CD14-positive monocyte (primary cell): ENCODE measurements at regions not wholly inside any gene's neighbourhood (a gene's known extent, or its start where the extent isn't known, plus 50 kb on each side); places are given as distances from the start of the nearest gene placed in this dataset.

ENCODE experiments used
- DNase-seq, 3 donors: peaks; one replicate each; pipeline ENCODE4 v3.0.0-alpha.2; 2011 to 2022
- H2AFZ ChIP-seq: 2 replicates; pipeline ENCODE4 v1.6.0; 2012; ENCODE audit warnings: mild to moderate bottlenecking, low read depth, low read length, inconsistent platforms; ENCODE audit not compliant: insufficient read depth, poor library complexity, severe bottlenecking
- H3K27ac ChIP-seq, 2 donors: 1 replicate in 1 of 2; 2 replicates in 1 of 2; pipeline ENCODE4 v1.5.1; 2012 to 2013; ENCODE audit warnings: low read length in 2 of 2, control low read depth in 1 of 2, inconsistent platforms in 1 of 2, low read depth in 1 of 2, mild to moderate bottlenecking in 1 of 2
- H3K27me3 ChIP-seq, 2 donors: one replicate each; pipeline versions ENCODE4 v1.6.0 to v1.6.1; 2011 to 2013; ENCODE audit warnings: low read length in 2 of 2; ENCODE audit not compliant: control insufficient read depth in 2 of 2, insufficient read depth in 2 of 2
- H3K36me3 ChIP-seq, 2 donors: replicated peaks in 1 of 2; 1 replicate in 1 of 2; 2 replicates in 1 of 2; pipeline versions ENCODE4 v1.5.1 to v1.6.1; 2012 to 2013; ENCODE audit warnings: low read length in 2 of 2, control low read depth in 1 of 2, inconsistent platforms in 1 of 2, mild to moderate bottlenecking in 1 of 2; ENCODE audit not compliant: insufficient read depth in 2 of 2, control insufficient read depth in 1 of 2
- H3K4me1 ChIP-seq, 2 donors: 1 replicate in 1 of 2; 2 replicates in 1 of 2; pipeline versions ENCODE4 v1.5.1 to v1.6.1; 2012 to 2013; ENCODE audit warnings: low read length in 2 of 2, control low read depth in 1 of 2, inconsistent platforms in 1 of 2, mild to moderate bottlenecking in 1 of 2, moderate library complexity in 1 of 2; ENCODE audit not compliant: insufficient read depth in 2 of 2, control insufficient read depth in 1 of 2
- H3K4me2 ChIP-seq: replicated peaks from 2 replicates; pipeline ENCODE3; 2012; ENCODE audit warnings: low read length, moderate library complexity, mild to moderate bottlenecking; ENCODE audit not compliant: poor library complexity, severe bottlenecking; ENCODE audit errors: extremely low read depth
- H3K4me3 ChIP-seq, 3 experiments: fragments of 200-600 bp in 1 of 3; sonication (generic) in 1 of 3; replicated peaks in 1 of 3; 1 replicate in 2 of 3; 2 replicates in 1 of 3; pipeline ENCODE4 v1.5.1; 2011 to 2013; ENCODE audit warnings: low read length in 3 of 3, mild to moderate bottlenecking in 3 of 3, control low read depth in 2 of 3, low read depth in 2 of 3, inconsistent platforms in 1 of 3, moderate library complexity in 1 of 3
- H3K79me2 ChIP-seq: 2 replicates; pipeline ENCODE4 v1.6.0; 2012; ENCODE audit warnings: mild to moderate bottlenecking, control low read depth, inconsistent platforms, low read length, moderate library complexity; ENCODE audit not compliant: insufficient read depth
- H3K9ac ChIP-seq: 2 replicates; pipeline ENCODE4 v1.6.0; 2017; ENCODE audit warnings: low read length, mild to moderate bottlenecking; ENCODE audit not compliant: insufficient read depth, poor library complexity, severe bottlenecking
- H3K9me3 ChIP-seq, 2 donors: replicated peaks in 1 of 2; 1 replicate in 1 of 2; 2 replicates in 1 of 2; pipeline versions ENCODE4 v1.5.1 to v1.6.1; 2012 to 2013; ENCODE audit warnings: low read length in 2 of 2, control low read depth in 1 of 2; ENCODE audit not compliant: control insufficient read depth in 1 of 2, insufficient read depth in 1 of 2
- H4K20me1 ChIP-seq: 2 replicates; pipeline ENCODE4 v1.6.0; 2012; ENCODE audit warnings: mild to moderate bottlenecking, low read length, control low read depth, moderate library complexity; ENCODE audit not compliant: insufficient read depth
- H3K27ac Mint-ChIP-seq, 7 donors: one replicate each; pipeline ENCODE4 v1.8.0; 2020; ENCODE audit warnings: mild to moderate bottlenecking in 7 of 7, mixed read lengths in 7 of 7, moderate library complexity in 6 of 7, inconsistent platforms in 2 of 7
- H3K27me3 Mint-ChIP-seq, 3 donors: one replicate each; pipeline ENCODE4 v1.8.0; 2021 to 2022; ENCODE audit warnings: low read depth in 3 of 3, mild to moderate bottlenecking in 3 of 3, mixed read lengths in 3 of 3, moderate library complexity in 3 of 3, inconsistent platforms in 1 of 3
- H3K36me3 Mint-ChIP-seq, 2 donors: one replicate each; pipeline ENCODE4 v1.8.0; 2020; ENCODE audit warnings: mixed read lengths in 2 of 2, inconsistent platforms in 1 of 2, mild to moderate bottlenecking in 1 of 2
- H3K4me1 Mint-ChIP-seq: one replicate; pipeline ENCODE4 v1.8.0; 2020; ENCODE audit warnings: mild to moderate bottlenecking, mixed read lengths
- H3K4me3 Mint-ChIP-seq, 2 donors: one replicate each; pipeline ENCODE4 v1.8.0; 2020; ENCODE audit warnings: mild to moderate bottlenecking in 2 of 2, mixed read lengths in 2 of 2, moderate library complexity in 1 of 2
- H3K9me3 Mint-ChIP-seq, 7 donors: one replicate each; pipeline ENCODE4 v1.8.0; 2020 to 2022; ENCODE audit warnings: mixed read lengths in 7 of 7, mild to moderate bottlenecking in 6 of 7, moderate library complexity in 6 of 7, inconsistent platforms in 2 of 7
- WGBS: methylation state at CpG from one replicate; pipeline ENCODE4 v1.1.5; 2013; ENCODE audit warnings: missing lambda C conversion rate; ENCODE audit not compliant: insufficient coverage; 5-methylcytosine and 5-hydroxymethylcytosine counted together
- intact Hi-C, 2 donors: fragments of 100-400 bp; cut with micrococcal nuclease; formaldehyde crosslinking; loops; one replicate each; pipeline versions ENCODE4 v1.15.0 to v1.15.1; 2023
- TF ChIP-seq, protein P1 (sequence below): fragments of 200-600 bp; IDR thresholded peaks from one replicate; pipeline ENCODE4 v1.8.0; 2022; ENCODE audit warnings: antibody characterized with exemption, mild to moderate bottlenecking

DNA sequence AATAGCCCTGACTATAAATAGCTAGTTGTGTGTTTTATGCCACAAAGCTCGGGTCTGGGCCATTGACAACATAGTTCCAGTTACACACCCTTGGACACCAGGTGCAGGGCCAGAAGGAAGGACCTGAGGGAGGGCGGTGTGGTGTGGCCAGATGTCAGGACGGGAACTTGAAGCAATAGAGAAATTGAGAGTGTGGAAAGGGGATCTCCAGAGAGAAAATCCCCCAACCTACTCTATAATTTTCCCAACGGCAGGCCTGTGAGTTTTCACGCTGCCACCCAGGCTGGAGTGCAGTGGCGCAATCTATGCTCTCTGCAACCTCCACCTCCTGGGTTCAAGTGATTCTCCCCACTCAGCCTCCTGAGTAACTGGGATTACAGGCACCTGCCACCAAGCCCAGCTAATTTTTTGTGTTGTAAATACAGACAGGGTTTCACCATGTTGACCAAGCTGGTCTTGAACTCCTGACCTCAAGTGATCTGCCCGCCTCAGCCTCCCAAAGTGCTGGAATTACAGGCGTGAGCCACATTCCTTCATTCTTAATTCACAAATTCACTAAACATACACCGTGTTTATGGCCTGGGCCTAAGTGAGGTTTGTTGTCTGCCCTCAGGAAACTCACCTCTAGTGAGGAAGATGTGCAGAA lies 70.8 kb upstream of the KLF13 start:
- H3K27me3 ChIP-seq = no peaks in the 10 kb centered on the region
- no peaks in the 10 kb centered on the region for H3K36me3 ChIP-seq
- peak overlapping the region in 1 of 2 donors; percentile 35 for H3K4me3 Mint-ChIP-seq
- H4K20me1 ChIP-seq = no peaks in the 10 kb centered on the region
- peaks cover 0 to 2% (median 0%) of the 10 kb centered on the region in 7 donors for H3K9me3 Mint-ChIP-seq
- H3K4me1 ChIP-seq = peaks cover 54 to 64% of the 10 kb centered on the region in 2 donors
- H3K36me3 Mint-ChIP-seq = peaks cover 3 to 5% of the 10 kb centered on the region in 2 donors
- peak overlapping the region; percentile 22 for H3K9ac ChIP-seq
- intact Hi-C loops = no loop called here
- no peaks in the 10 kb centered on the region for H3K9me3 ChIP-seq
- H3K4me1 Mint-ChIP-seq = peaks cover 57% of the 10 kb centered on the region
- 40% methylated on average over 2 of the region's 9 CpGs for WGBS
- H2AFZ ChIP-seq = peak overlapping the region; percentile 66
- H3K27ac ChIP-seq = peak overlapping the region; percentile 48 to 71
- H3K4me3 ChIP-seq = peak overlapping the region in 1 of 3 experiments; percentile 15
- TF ChIP-seq, protein P1, sequence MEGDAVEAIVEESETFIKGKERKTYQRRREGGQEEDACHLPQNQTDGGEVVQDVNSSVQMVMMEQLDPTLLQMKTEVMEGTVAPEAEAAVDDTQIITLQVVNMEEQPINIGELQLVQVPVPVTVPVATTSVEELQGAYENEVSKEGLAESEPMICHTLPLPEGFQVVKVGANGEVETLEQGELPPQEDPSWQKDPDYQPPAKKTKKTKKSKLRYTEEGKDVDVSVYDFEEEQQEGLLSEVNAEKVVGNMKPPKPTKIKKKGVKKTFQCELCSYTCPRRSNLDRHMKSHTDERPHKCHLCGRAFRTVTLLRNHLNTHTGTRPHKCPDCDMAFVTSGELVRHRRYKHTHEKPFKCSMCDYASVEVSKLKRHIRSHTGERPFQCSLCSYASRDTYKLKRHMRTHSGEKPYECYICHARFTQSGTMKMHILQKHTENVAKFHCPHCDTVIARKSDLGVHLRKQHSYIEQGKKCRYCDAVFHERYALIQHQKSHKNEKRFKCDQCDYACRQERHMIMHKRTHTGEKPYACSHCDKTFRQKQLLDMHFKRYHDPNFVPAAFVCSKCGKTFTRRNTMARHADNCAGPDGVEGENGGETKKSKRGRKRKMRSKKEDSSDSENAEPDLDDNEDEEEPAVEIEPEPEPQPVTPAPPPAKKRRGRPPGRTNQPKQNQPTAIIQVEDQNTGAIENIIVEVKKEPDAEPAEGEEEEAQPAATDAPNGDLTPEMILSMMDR = no peak
- no peaks in the 10 kb centered on the region for H3K79me2 ChIP-seq
- peaks cover 0 to 5% (median 1%) of the 10 kb centered on the region in 3 donors for H3K27me3 Mint-ChIP-seq
- peak overlapping the region; percentile 45 to 85 (median 77) for H3K27ac Mint-ChIP-seq
- DNase-seq = peak; percentile 44 to 89 (median 64)
- H3K4me2 ChIP-seq = peak overlapping the region; percentile 10

GRCh38 chr15:31256378-31257265 lies 70.0 kb upstream of the KLF13 start:
- H3K27ac Mint-ChIP-seq = peak overlapping the region in 6 of 7 donors; percentile 69 to 85 (median 74)

More at GRCh38 chr15:31256378-31257265, 70.0 kb upstream of the KLF13 start:
- H3K79me2 ChIP-seq = no peaks in the 10 kb centered on the region
- H3K4me3 Mint-ChIP-seq = peak overlapping the region in 1 of 2 donors; percentile 35
- H3K36me3 Mint-ChIP-seq = peaks cover 3 to 5% of the 10 kb centered on the region in 2 donors
- WGBS = 75% methylated on average over 8 of the region's 11 CpGs
- H3K9me3 ChIP-seq = no peaks in the 10 kb centered on the region
- H3K4me2 ChIP-seq = peak overlapping the region; percentile 5
- intact Hi-C loops = no loop called here
- peak overlapping the region in 1 of 3 experiments; percentile 15 for H3K4me3 ChIP-seq
- TF ChIP-seq, protein P1 = no peak
- peak overlapping the region; percentile 22 for H3K9ac ChIP-seq
- peak overlapping the region; percentile 66 for H2AFZ ChIP-seq
- no peak for DNase-seq
- no peaks in the 10 kb centered on the region for H4K20me1 ChIP-seq
- peaks cover 62 to 72% of the 10 kb centered on the region in 2 donors for H3K4me1 ChIP-seq
- peaks cover 0 to 3% (median 0%) of the 10 kb centered on the region in 7 donors for H3K9me3 Mint-ChIP-seq
- no peaks in the 10 kb centered on the region for H3K27me3 ChIP-seq
- H3K36me3 ChIP-seq = no peaks in the 10 kb centered on the region
- H3K27ac ChIP-seq = peak overlapping the region; percentile 48 to 71
- peaks cover 0 to 3% (median 1%) of the 10 kb centered on the region in 3 donors for H3K27me3 Mint-ChIP-seq
- H3K4me1 Mint-ChIP-seq = peaks cover 65% of the 10 kb centered on the region
